Breast epithelium (tissue), 4 donors: ENCODE measurements at regions not wholly inside any gene's neighbourhood (a gene's known extent, or its start where the extent isn't known, plus 50 kb on each side); places are given as distances from the start of the nearest gene placed in this dataset.

Experiments used
- DNase-seq, 2 donors: peaks; one replicate each; pipeline ENCODE4 v3.0.0-alpha.2; 2019; ENCODE audit warnings: low spot score in 2 of 2
- H3K27ac ChIP-seq, 2 donors: fragments of 200-600 bp; sonication (generic) in 1 of 2; one replicate each; pipeline ENCODE4 v1.5.1; 2016 to 2019; ENCODE audit warnings: mild to moderate bottlenecking in 1 of 2
- H3K27me3 ChIP-seq, 2 donors: fragments of 200-600 bp; sonication (generic) in 1 of 2; one replicate each; pipeline versions ENCODE4 v1.5.1 to v1.6.0; 2017 to 2019; ENCODE audit warnings: control low read depth in 1 of 2, mild to moderate bottlenecking in 1 of 2
- H3K36me3 ChIP-seq: fragments of 200-600 bp; one replicate; pipeline ENCODE4 v1.5.1; 2019
- H3K4me1 ChIP-seq, 2 donors: fragments of 200-600 bp; sonication (generic); one replicate each; pipeline ENCODE4 v1.5.1; 2016 to 2019; ENCODE audit warnings: control low read depth in 1 of 2
- H3K4me3 ChIP-seq, 3 donors: fragments of 200-600 bp; sonication (generic); 1 replicate in 2 of 3; 2 replicates in 1 of 3; pipeline ENCODE4 v1.5.1; 2016 to 2019; ENCODE audit warnings: mild to moderate bottlenecking in 3 of 3, moderate library complexity in 2 of 3
- H3K9me3 ChIP-seq, 2 donors: fragments of 200-600 bp; sonication (generic) in 1 of 2; one replicate each; pipeline ENCODE4 v1.5.1; 2016 to 2019; ENCODE audit warnings: control low read depth in 1 of 2
- POLR2A ChIP-seq: fragments of 450-650 bp; IDR thresholded peaks from one replicate; pipeline ENCODE4 v1.6.1; 2016; ENCODE audit warnings: antibody characterized with exemption, mild to moderate bottlenecking, moderate library complexity
- POLR2AphosphoS5 ChIP-seq, 3 donors: sonication (generic); formaldehyde crosslinking; IDR thresholded peaks; one replicate each; pipeline ENCODE4 v1.6.1; 2017; ENCODE audit warnings: antibody characterized with exemption in 3 of 3
- intact Hi-C: fragments of 100-400 bp; cut with DNase I; formaldehyde crosslinking; loops from one replicate; pipeline ENCODE4 v1.15.1; 2023; ENCODE audit warnings: low total_unique reads
- TF ChIP-seq, protein P1 (sequence below), 3 donors: fragments of 450-650 bp; IDR thresholded peaks; one replicate each; pipeline ENCODE4 v1.5.1; 2016 to 2017; ENCODE audit warnings: antibody characterized with exemption in 3 of 3, mild to moderate bottlenecking in 3 of 3, moderate library complexity in 3 of 3

DNA sequence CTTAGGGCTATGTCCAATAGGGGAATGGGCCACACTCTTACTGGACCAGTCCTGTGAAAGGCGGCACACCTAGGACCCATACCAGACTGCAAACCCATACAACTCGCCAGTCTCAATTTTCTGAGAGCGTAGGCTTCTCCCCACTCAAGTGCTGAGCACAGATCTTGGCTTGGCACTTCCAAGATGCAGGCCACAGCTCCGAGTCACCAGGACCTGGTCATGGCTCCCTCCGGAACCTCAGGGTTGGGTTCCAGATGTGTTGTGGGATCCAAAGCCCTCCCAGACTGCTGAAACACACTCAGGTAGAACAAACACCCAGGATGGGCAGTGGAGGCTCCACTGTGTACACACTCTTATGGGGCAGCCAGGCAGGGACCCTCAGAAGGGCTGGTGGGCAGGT lies 103.3 kb downstream of the TMEM144 start:
- no peaks in the 10 kb centered on the region for H3K36me3 ChIP-seq
- DNase-seq: no peak
- no peaks in the 10 kb centered on the region for H3K4me1 ChIP-seq
- H3K4me3 ChIP-seq: no peak overlapping the region
- TF ChIP-seq, protein P1, sequence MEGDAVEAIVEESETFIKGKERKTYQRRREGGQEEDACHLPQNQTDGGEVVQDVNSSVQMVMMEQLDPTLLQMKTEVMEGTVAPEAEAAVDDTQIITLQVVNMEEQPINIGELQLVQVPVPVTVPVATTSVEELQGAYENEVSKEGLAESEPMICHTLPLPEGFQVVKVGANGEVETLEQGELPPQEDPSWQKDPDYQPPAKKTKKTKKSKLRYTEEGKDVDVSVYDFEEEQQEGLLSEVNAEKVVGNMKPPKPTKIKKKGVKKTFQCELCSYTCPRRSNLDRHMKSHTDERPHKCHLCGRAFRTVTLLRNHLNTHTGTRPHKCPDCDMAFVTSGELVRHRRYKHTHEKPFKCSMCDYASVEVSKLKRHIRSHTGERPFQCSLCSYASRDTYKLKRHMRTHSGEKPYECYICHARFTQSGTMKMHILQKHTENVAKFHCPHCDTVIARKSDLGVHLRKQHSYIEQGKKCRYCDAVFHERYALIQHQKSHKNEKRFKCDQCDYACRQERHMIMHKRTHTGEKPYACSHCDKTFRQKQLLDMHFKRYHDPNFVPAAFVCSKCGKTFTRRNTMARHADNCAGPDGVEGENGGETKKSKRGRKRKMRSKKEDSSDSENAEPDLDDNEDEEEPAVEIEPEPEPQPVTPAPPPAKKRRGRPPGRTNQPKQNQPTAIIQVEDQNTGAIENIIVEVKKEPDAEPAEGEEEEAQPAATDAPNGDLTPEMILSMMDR (IDR thresholded peaks at IDR 0.05): no peak
- TF ChIP-seq POLR2A: no peak
- no peak for TF ChIP-seq POLR2AphosphoS5 (IDR thresholded peaks at IDR 0.05)
- H3K9me3 ChIP-seq: peaks cover 0 to 4% of the 10 kb centered on the region in 2 donors
- H3K27ac ChIP-seq: peak overlapping the region; percentile 70 to 72
- H3K27me3 ChIP-seq: no peaks in the 10 kb centered on the region
- intact Hi-C loops: no loop called here

DNA sequence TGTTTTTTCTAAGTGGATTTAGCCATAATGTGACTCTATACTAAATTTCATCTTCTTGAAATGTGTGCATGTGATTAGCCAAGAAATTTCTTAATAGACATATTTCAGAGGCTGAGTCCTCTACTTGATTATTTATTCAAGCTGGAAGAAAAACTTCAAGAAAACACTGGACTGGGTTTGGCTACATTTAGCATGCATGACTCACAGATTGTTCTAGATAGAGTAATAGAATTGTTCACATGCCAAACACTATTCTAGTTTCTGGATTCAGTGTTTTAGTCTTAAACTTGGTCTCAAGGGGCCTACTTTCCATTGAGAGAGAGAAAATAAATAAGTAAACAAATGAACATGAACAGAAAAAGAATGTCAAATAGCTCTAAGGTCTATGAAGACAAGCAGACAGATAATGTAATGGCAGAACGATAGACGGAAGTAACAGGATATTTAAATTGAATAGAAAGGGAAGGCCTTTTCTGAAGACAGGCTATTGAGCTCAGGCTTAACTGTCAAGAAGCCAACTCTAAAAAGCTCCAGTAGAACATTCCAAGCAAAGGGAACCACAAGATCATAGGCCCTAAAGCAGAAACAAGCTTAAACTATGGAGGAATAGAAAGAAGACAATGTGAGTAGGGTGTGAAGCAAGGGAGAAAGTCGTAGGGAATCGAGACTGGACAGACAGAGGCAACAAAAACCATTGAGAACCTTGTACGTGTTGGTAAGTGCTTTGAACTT lies 104.6 kb downstream of the TMEM144 start:
- Histone ChIP-seq H3K9me3 (no peaks in the 10 kb centered on the region), H3K4me1 (no peaks in the 10 kb centered on the region), H3K36me3 (no peaks in the 10 kb centered on the region), H3K27me3 (no peaks in the 10 kb centered on the region), H3K4me3 (no peak overlapping the region), H3K27ac (peak overlapping the region; percentile 56 to 78)
- no peak for DNase-seq
- intact Hi-C loops: loop anchor here (5.0 kb wide), 1 partner anchor 1398 kb away; no protein-coding TSS in a partner anchor
- TF ChIP-seq, protein P1 (IDR thresholded peaks at IDR 0.05): no peak
- TF ChIP-seq POLR2A (no peak), POLR2AphosphoS5 (IDR thresholded peaks at IDR 0.05) (no peak)

DNA sequence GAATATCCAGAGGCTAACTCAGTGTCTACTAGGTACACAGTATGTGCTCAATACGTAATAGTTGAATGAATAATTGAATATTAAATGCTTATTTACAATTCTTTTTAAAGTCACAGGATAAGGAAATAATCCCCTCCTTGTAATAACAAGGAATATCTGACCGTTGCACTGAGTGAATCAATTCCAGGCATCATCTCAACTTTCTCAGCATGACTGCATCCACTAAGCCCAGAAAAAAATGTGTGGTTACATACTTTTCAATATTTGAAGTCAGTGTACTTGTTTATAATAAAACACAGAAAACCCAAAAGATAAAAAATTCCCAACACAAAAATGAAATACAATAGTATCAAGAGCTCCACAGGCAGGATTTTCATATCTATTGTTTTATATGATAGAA lies 105.4 kb downstream of the TMEM144 start:
- DNase-seq: no peak
- intact Hi-C loops: loop anchor here (5.0 kb wide), 1 partner anchor 1398 kb away; no protein-coding TSS in a partner anchor
- TF ChIP-seq POLR2A (no peak), POLR2AphosphoS5 (IDR thresholded peaks at IDR 0.05) (no peak)
- TF ChIP-seq, protein P1 (IDR thresholded peaks at IDR 0.05): no peak
- H3K36me3 ChIP-seq: no peaks in the 10 kb centered on the region
- no peaks in the 10 kb centered on the region for H3K4me1 ChIP-seq
- H3K4me3 ChIP-seq: no peak overlapping the region
- H3K9me3 ChIP-seq: no peaks in the 10 kb centered on the region
- H3K27ac ChIP-seq: peak overlapping the region; percentile 56 to 78
- H3K27me3 ChIP-seq: no peaks in the 10 kb centered on the region

DNA sequence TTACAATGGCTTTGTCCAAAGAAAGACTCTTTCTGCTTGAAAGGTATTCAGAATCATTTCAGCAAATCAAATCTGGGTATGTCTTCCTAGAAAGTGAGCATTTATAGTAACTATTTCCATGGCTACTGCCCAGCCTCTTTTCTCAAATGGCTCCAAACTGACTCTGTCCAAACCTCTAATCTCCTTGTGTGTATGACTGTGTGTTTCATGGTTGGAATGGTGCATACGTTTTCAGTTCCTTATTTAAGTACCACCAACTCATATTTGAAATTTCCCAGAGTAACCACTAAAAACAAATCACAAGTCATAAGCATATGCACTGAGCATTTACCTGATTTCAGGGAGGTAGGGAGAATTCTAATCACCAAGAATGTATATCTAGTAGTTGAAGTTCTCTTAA lies 106.0 kb downstream of the TMEM144 start:
- Histone ChIP-seq H3K36me3 (no peaks in the 10 kb centered on the region), H3K9me3 (no peaks in the 10 kb centered on the region), H3K4me3 (no peak overlapping the region), H3K27me3 (no peaks in the 10 kb centered on the region), H3K4me1 (no peaks in the 10 kb centered on the region), H3K27ac (peak overlapping the region in 1 of 2 donors; percentile 49)
- DNase-seq: no peak
- intact Hi-C loops: loop anchor here (5.0 kb wide), 1 partner anchor 1399 kb away; no protein-coding TSS in a partner anchor
- TF ChIP-seq, protein P1 (IDR thresholded peaks at IDR 0.05): no peak
- no peak for TF ChIP-seq POLR2AphosphoS5 (IDR thresholded peaks at IDR 0.05)
- no peak for TF ChIP-seq POLR2A

DNA sequence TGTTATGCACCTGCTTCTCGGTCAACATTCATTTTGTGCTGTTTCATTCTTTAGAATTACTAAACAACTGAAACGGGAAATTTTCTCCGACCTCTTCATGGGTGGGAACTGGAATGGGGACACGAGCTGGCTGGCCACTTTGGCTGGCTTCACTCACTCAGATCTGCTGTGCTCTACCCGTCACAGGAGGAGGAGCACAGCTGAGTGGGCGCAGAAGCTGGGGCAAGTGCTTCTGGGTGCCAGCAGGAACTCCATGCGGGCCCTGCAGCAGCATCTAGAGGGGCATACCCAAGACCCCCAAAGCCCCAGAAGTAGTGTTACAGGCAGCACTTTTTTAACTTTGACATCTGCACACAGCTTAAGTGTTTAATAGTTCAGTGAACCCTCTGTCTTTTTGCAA lies 109.6 kb downstream of the TMEM144 start:
- intact Hi-C loops: loop anchor here (5.0 kb wide), 1 partner anchor 1403 kb away; no protein-coding TSS in a partner anchor
- Histone ChIP-seq H3K9me3 (no peaks in the 10 kb centered on the region), H3K27ac (no peak overlapping the region), H3K4me3 (no peak overlapping the region), H3K4me1 (no peaks in the 10 kb centered on the region), H3K36me3 (no peaks in the 10 kb centered on the region), H3K27me3 (no peaks in the 10 kb centered on the region)
- no peak for DNase-seq
- TF ChIP-seq POLR2AphosphoS5 (IDR thresholded peaks at IDR 0.05) (no peak), POLR2A (no peak)
- TF ChIP-seq, protein P1 (IDR thresholded peaks at IDR 0.05): no peak
